Osteoblast (primary cell): ENCODE measurements at regions not wholly inside any gene's neighbourhood (a gene's known extent, or its start where the extent isn't known, plus 50 kb on each side); places are given as distances from the start of the nearest gene placed in this dataset.
A peak's percentile ranks its signal among the peaks of the same experiment; 100 is the strongest.

Experiments
- DNase-seq: peaks from one replicate; pipeline ENCODE4 v3.0.0; 2011; ENCODE audit warnings: low spot score, mixed read lengths; ENCODE audit not compliant: insufficient read length; ENCODE audit errors: missing footprints
- H2AFZ ChIP-seq: 2 replicates; pipeline ENCODE4 v1.6.0; 2011; ENCODE audit warnings: mild to moderate bottlenecking, low read length
- H3K27ac ChIP-seq: 2 replicates; pipeline ENCODE4 v1.5.1; 2011; ENCODE audit warnings: mild to moderate bottlenecking, low read depth, low read length, moderate library complexity
- H3K27me3 ChIP-seq: 2 replicates; pipeline ENCODE4 v1.6.0; 2012; ENCODE audit warnings: mild to moderate bottlenecking, control low read depth, inconsistent platforms, low read length, moderate library complexity; ENCODE audit not compliant: insufficient read depth
- H3K36me3 ChIP-seq: 2 replicates; pipeline ENCODE4 v1.5.1; 2011; ENCODE audit warnings: mild to moderate bottlenecking, low read length, control low read depth, moderate library complexity; ENCODE audit not compliant: insufficient read depth
- H3K4me1 ChIP-seq: 2 replicates; pipeline ENCODE4 v1.5.1; 2011; ENCODE audit warnings: mild to moderate bottlenecking, low read length, control low read depth, moderate library complexity; ENCODE audit not compliant: insufficient read depth
- H3K4me2 ChIP-seq: 2 replicates; pipeline ENCODE4 v1.6.0; 2011; ENCODE audit warnings: mild to moderate bottlenecking, low read length; ENCODE audit not compliant: insufficient read depth
- H3K4me3 ChIP-seq: fragments of 200-600 bp; sonication (generic); 3 replicates; pipeline ENCODE4 v1.5.1; 2012; ENCODE audit warnings: mild to moderate bottlenecking, low read length, inconsistent platforms; ENCODE audit not compliant: insufficient read depth
- H3K79me2 ChIP-seq: 2 replicates; pipeline ENCODE4 v1.6.0; 2012; ENCODE audit warnings: mild to moderate bottlenecking, low read length, control low read depth, inconsistent platforms; ENCODE audit not compliant: insufficient read depth
- H3K9me3 ChIP-seq: 2 replicates; pipeline ENCODE4 v1.5.1; 2011; ENCODE audit warnings: low read depth, low read length, control low read depth
- H4K20me1 ChIP-seq: 2 replicates; pipeline ENCODE4 v1.6.0; 2012; ENCODE audit warnings: mild to moderate bottlenecking, low read length, control low read depth; ENCODE audit not compliant: insufficient read depth
- CTCF ChIP-seq: IDR thresholded peaks from 2 replicates; pipeline ENCODE4 v1.5.1; 2011; ENCODE audit warnings: mild to moderate bottlenecking, low read depth, low read length, moderate library complexity; ENCODE audit errors: extremely low read depth

- Histone ChIP-seq H2AFZ (peak overlapping the region; percentile 60), H3K27ac (peak overlapping the region; percentile 17), H3K4me1 (peaks cover 17% of the 10 kb centered on the region), H3K27me3 (no peaks in the 10 kb centered on the region), H3K4me3 (no peak overlapping the region), H3K36me3 (no peaks in the 10 kb centered on the region), H4K20me1 (no peaks in the 10 kb centered on the region), H3K79me2 (peaks cover 65% of the 10 kb centered on the region), H3K4me2 (peak overlapping the region; percentile 22), H3K9me3 (no peaks in the 10 kb centered on the region)
- no peak for DNase-seq
- no peak for TF ChIP-seq CTCF
These were observed 194.8 kb downstream of the ZEB2 start for GRCh38 chr2:144325086-144325485.

- no peaks in the 10 kb centered on the region for H3K9me3 ChIP-seq
- H2AFZ ChIP-seq = no peak overlapping the region
- H4K20me1 ChIP-seq = no peaks in the 10 kb centered on the region
- peak overlapping the region; percentile 17 for H3K27ac ChIP-seq
- no peak overlapping the region for H3K4me3 ChIP-seq
- H3K79me2 ChIP-seq = peaks cover 62% of the 10 kb centered on the region
- no peaks in the 10 kb centered on the region for H3K27me3 ChIP-seq
- DNase-seq = no peak
- TF ChIP-seq CTCF = no peak
- H3K4me2 ChIP-seq = no peak overlapping the region
- peaks cover 17% of the 10 kb centered on the region for H3K4me1 ChIP-seq
- H3K36me3 ChIP-seq = no peaks in the 10 kb centered on the region
These were observed 195.4 kb downstream of the ZEB2 start for GRCh38 chr2:144324446-144325045.

- no peak overlapping the region for H2AFZ ChIP-seq
- H3K4me1 ChIP-seq = peaks cover 17% of the 10 kb centered on the region
- TF ChIP-seq CTCF = no peak
- peaks cover 57% of the 10 kb centered on the region for H3K79me2 ChIP-seq
- no peaks in the 10 kb centered on the region for H4K20me1 ChIP-seq
- no peak for DNase-seq
- no peaks in the 10 kb centered on the region for H3K9me3 ChIP-seq
- H3K4me3 ChIP-seq = no peak overlapping the region
- no peak overlapping the region for H3K27ac ChIP-seq
- H3K36me3 ChIP-seq = no peaks in the 10 kb centered on the region
- H3K4me2 ChIP-seq = no peak overlapping the region
- no peaks in the 10 kb centered on the region for H3K27me3 ChIP-seq
These were observed 196.0 kb downstream of the ZEB2 start for GRCh38 chr2:144323946-144324345.

GRCh38 chr2:144322379-144322778 lies 197.5 kb downstream of the ZEB2 start:
- no peaks in the 10 kb centered on the region for H4K20me1 ChIP-seq
- no peak overlapping the region for H3K4me3 ChIP-seq
- peaks cover 43% of the 10 kb centered on the region for H3K79me2 ChIP-seq
- H3K9me3 ChIP-seq = no peaks in the 10 kb centered on the region
- DNase-seq = no peak
- no peak overlapping the region for H3K4me2 ChIP-seq
- no peak for TF ChIP-seq CTCF
- peaks cover 17% of the 10 kb centered on the region for H3K4me1 ChIP-seq
- no peaks in the 10 kb centered on the region for H3K36me3 ChIP-seq
- H3K27me3 ChIP-seq = no peaks in the 10 kb centered on the region
- H3K27ac ChIP-seq = no peak overlapping the region
- H2AFZ ChIP-seq = no peak overlapping the region
